ACHN (cell line): ENCODE measurements at regions not wholly inside any gene's neighbourhood (a gene's known extent, or its start where the extent isn't known, plus 50 kb on each side); places are given as distances from the start of the nearest gene placed in this dataset.

Experiments
- DNase-seq: peaks from one replicate; pipeline ENCODE4 v3.0.0-alpha.2; 2015
- in situ Hi-C: cut with HindIII; loops from 2 replicates; pipeline ENCODE4 v1.10.0; 2017; ENCODE audit warnings: low sequenced_read_pairs, low pct_ligation_motif_present, low pct_unique_long_range_greater_than_20kb

- DNase-seq = no peak
- in situ Hi-C loops = no loop called here
Measured at GRCh38 chr1:99591886-99592285, 54.0 kb upstream of the PALMD start.

- in situ Hi-C loops = no loop called here
- DNase-seq = no peak
Measured at GRCh38 chr1:99594205-99594604, 51.7 kb upstream of the PALMD start.

GRCh38 chr1:99595041-99595440 is 50.9 kb upstream of the PALMD start:
- DNase-seq = no peak
- in situ Hi-C loops = no loop called here

- no peak for DNase-seq
- in situ Hi-C loops = no loop called here
Measured at GRCh38 chr1:99595441-99595840, 50.5 kb upstream of the PALMD start.
